HFF-Myc (cell line): ENCODE measurements at regions not wholly inside any gene's neighbourhood (a gene's known extent, or its start where the extent isn't known, plus 50 kb on each side); places are given as distances from the start of the nearest gene placed in this dataset.

Experiments
- DNase-seq: peaks from one replicate; pipeline ENCODE4 v3.0.0-alpha.2; 2011; ENCODE audit warnings: low read depth; ENCODE audit errors: extremely low read depth
- H3K4me3 ChIP-seq: replicated peaks from 2 replicates; pipeline ENCODE4 v1.5.1; 2011; ENCODE audit warnings: low read depth, mild to moderate bottlenecking, control low read depth, low read length
- CTCF ChIP-seq: IDR thresholded peaks from 2 replicates; pipeline ENCODE4 v1.5.1; 2012; ENCODE audit warnings: mild to moderate bottlenecking, low read depth, low read length, control low read depth; ENCODE audit errors: missing control alignments

- H3K4me3 ChIP-seq, result no peak overlapping the region
- TF ChIP-seq CTCF, result peak; percentile 39
- DNase-seq, result no peak
These were observed 255.4 kb upstream of the IRAK1BP1 start for GRCh38 chr6:78611886-78612480.

- DNase-seq, result no peak
- H3K4me3 ChIP-seq, result no peak overlapping the region
- TF ChIP-seq CTCF, result no peak
These were observed 252.4 kb upstream of the IRAK1BP1 start for GRCh38 chr6:78614961-78615360.

GRCh38 chr6:78615430-78615904 is 251.9 kb upstream of the IRAK1BP1 start:
- no peak for DNase-seq
- H3K4me3 ChIP-seq, result no peak overlapping the region
- no peak for TF ChIP-seq CTCF

GRCh38 chr6:78618970-78619369 is 248.4 kb upstream of the IRAK1BP1 start:
- no peak for DNase-seq
- no peak for TF ChIP-seq CTCF
- no peak overlapping the region for H3K4me3 ChIP-seq

GRCh38 chr6:78623554-78623953 is 243.8 kb upstream of the IRAK1BP1 start:
- no peak overlapping the region for H3K4me3 ChIP-seq
- TF ChIP-seq CTCF, result no peak
- no peak for DNase-seq

GRCh38 chr6:78629154-78629721 is 238.1 kb upstream of the IRAK1BP1 start:
- H3K4me3 ChIP-seq, result peak overlapping the region; percentile 21; the same call in 1 of the 2 replicates
- no peak for DNase-seq

More at GRCh38 chr6:78629154-78629721, 238.1 kb upstream of the IRAK1BP1 start:
- TF ChIP-seq CTCF, result no peak
